NCI-H82 (cell line): ENCODE measurements at regions not wholly inside any gene's neighbourhood (a gene's known extent, or its start where the extent isn't known, plus 50 kb on each side); places are given as distances from the start of the nearest gene placed in this dataset.
A peak's percentile ranks its signal among the peaks of the same experiment; 100 is the strongest.

Source experiments
- DNase-seq: peaks from one replicate; lab custom pipeline; 2025; lab: John Stamatoyannopoulos, UW

GRCh38 chrX:10813761-10814160 lies 193.4 kb upstream of the MID1 start:
- DNase-seq: no peak

- DNase-seq: no peak
Observed at GRCh38 chrX:10818651-10819050, 198.3 kb upstream of the MID1 start.

GRCh38 chrX:10819973-10820372 lies 199.6 kb upstream of the MID1 start:
- DNase-seq: no peak

GRCh38 chrX:10821293-10821692 lies 200.9 kb upstream of the MID1 start:
- no peak for DNase-seq

- peak; percentile 80 for DNase-seq
Observed at GRCh38 chrX:10828036-10828435, 207.7 kb upstream of the MID1 start.

GRCh38 chrX:10828640-10829039 lies 208.3 kb upstream of the MID1 start:
- DNase-seq: peak; percentile 5

GRCh38 chrX:10831716-10832502 lies 211.5 kb upstream of the MID1 start:
- DNase-seq: peak; percentile 87

GRCh38 chrX:10833299-10834169 lies 213.1 kb upstream of the MID1 start:
- DNase-seq: peak; percentile 83

- no peak for DNase-seq
Observed at GRCh38 chrX:10841579-10841978, 221.2 kb upstream of the MID1 start.

- DNase-seq: no peak
Observed at GRCh38 chrX:10842646-10843045, 222.3 kb upstream of the MID1 start.

- no peak for DNase-seq
Observed at GRCh38 chrX:10847333-10847732, 226.9 kb upstream of the MID1 start.

- no peak for DNase-seq
Observed at GRCh38 chrX:10851809-10852208, 231.4 kb upstream of the MID1 start.

- peak; percentile 85 for DNase-seq
Observed at GRCh38 chrX:10854594-10854993, 234.2 kb upstream of the MID1 start.

GRCh38 chrX:10855845-10856244 lies 235.5 kb upstream of the MID1 start:
- DNase-seq: peak; percentile 94

- peak; percentile 82 for DNase-seq
Observed at GRCh38 chrX:10856797-10857196, 236.4 kb upstream of the MID1 start.

- DNase-seq: no peak
Observed at GRCh38 chrX:10859353-10859752, 239.0 kb upstream of the MID1 start.

GRCh38 chrX:10875995-10876394 lies 235.1 kb upstream of the HCCS start:
- no peak for DNase-seq

- peak; percentile 15 for DNase-seq
Observed at GRCh38 chrX:10882484-10882883, 228.6 kb upstream of the HCCS start.

GRCh38 chrX:10884246-10884645 lies 226.9 kb upstream of the HCCS start:
- DNase-seq: peak; percentile 74

- DNase-seq: no peak
Observed at GRCh38 chrX:10892621-10893225, 218.4 kb upstream of the HCCS start.

GRCh38 chrX:10893366-10893765 lies 217.8 kb upstream of the HCCS start:
- no peak for DNase-seq

- DNase-seq: no peak
Observed at GRCh38 chrX:10893976-10894375, 217.2 kb upstream of the HCCS start.

- no peak for DNase-seq
Observed at GRCh38 chrX:10897768-10898167, 213.4 kb upstream of the HCCS start.
